HG02571 (cell line): ENCODE measurements at regions not wholly inside any gene's neighbourhood (a gene's known extent, or its start where the extent isn't known, plus 50 kb on each side); places are given as distances from the start of the nearest gene placed in this dataset.
"Not testable (repeated sequence)": the region's sequence is repeated elsewhere in the genome, so short reads cannot be mapped to it uniquely, and the experiment has no call there.

Source experiments
- ATAC-seq: cut with Tn5 transposase; IDR thresholded peaks from one replicate; pipeline ENCODE4 v1.9.1; 2021; ENCODE audit warnings: mild to moderate bottlenecking, moderate library complexity; ENCODE audit not compliant: unreplicated experiment

DNA sequence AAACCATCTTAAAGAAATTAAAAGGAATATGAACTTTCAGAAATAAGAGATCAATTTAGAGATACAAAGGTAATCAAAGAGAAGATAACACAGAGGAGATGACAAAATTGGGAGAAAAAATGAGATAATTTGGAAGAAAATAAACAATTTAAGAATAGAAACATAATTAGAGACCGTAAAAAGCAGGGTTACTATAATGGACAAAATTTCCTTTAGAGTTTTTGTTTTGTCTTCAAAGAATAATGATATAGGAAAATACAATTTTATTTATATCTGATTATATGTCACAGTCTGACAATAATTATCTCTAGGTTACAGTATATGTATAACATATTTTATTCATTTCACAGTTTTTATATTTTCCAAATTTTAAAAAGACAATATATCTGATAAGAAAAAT is 716.4 kb upstream of the ZNF804A start:
- ATAC-seq: no peak

DNA sequence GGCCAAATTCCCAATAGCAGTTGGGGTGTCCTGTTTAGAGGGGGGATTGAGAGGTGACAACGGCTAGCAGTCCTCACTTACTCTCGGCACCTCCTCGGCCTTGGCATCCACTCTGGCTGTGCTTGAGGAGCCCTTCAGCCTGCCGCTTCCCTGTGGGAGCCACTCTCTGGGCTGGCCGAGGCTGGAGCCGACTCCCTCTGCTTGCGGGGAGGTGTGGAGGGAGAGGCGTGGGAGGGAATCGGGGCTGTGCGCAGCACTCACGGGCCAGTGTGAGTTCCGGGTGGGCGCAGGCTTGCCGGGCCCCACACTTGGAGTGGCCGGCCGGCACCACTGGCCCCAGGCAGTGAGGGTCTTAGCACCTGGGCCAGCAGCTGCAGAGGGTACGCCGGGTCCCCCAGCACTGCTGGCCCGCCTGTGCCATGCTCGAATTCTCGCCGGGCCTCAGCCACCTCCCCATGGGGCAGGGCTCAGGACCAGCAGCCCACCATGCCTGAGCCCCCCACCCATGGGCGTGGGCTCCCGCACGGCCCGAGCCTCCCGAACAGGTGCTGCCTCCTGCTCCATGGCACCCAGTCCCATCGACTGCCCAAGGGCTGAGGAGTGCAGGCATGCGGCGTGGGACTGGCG is 705.9 kb upstream of the ZNF804A start:
- ATAC-seq: no peak

DNA sequence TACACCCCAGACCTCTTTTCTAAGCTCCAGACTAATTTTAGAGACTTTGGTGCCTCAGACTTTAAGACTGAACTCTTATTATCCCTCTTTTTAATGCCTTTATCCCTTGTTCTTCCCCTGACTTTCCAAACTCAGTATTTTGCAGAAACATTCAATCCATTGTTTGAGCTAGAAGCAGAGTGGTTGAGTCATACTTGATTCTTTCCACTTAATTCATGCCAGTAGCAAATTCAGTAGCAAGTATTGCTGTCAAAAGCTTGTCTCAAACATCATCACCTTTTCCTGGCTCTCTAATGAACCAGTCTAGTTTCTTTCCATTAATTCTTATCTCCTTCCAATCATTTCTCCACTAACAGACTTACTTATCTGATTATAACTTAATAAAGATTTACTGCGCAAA is 699.7 kb upstream of the ZNF804A start:
- ATAC-seq: no peak

GRCh38 chr2:183901931-183902330 is 696.4 kb upstream of the ZNF804A start:
- no peak for ATAC-seq

DNA sequence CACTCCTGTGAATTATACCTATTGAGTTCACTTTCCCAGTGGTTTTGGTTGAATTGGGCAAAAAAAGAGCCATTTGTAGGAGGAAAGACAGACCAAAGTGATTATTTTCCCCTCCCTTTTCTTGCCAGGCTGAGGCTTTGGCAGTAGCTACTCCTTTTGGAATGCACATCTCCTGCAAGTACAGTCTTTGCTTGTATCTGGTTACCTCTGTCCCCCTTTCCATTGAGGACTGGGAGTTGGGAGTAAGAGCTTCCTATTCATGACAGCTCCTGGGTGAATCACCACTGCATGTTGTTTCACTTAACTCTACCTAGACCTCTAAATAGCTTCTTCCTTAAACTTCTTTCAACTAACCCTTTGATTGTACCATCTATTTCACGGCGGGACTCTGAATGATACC is 695.3 kb upstream of the ZNF804A start:
- no peak for ATAC-seq

GRCh38 chr2:183916041-183916440 is 682.3 kb upstream of the ZNF804A start:
- ATAC-seq: not testable (repeated sequence)

DNA sequence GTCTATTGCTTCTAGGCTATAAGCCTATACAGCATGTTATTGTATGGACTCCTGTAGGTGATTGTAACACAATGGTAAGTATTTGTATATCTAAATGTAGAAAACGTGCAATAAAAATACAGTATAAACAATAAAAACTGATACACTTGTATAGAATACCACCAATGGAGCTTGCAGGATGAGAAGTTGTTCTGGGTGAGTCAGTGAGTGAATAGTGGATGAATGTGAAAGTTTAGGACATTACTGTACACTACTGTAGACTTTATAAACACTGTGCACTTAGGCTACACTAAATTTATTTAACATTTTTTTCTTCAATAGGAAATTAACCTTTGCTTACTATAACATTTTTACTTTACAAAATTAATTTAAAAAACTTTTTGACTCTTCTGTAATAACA is 679.2 kb upstream of the ZNF804A start:
- no peak for ATAC-seq

- no peak for ATAC-seq
These were observed 678.4 kb upstream of the ZNF804A start for GRCh38 chr2:183919926-183920325.

DNA sequence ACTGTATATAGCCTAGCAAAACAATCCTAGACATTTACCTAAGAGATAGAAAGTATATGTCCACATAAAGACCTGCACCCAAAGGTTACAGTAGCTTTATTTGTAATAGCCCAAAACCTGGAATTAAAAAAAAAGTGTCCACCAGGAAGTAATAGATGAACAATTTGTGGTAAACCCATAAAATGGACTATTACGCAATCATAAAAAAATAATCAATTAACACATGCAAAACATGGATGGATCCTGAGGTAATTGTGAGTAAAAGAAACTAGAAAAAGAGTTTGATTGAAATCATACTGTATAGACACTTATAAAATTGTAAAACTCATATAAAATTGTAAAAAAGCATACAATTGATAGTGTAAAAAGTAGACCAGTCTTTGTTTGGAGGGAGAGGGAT is 673.0 kb upstream of the ZNF804A start:
- ATAC-seq: no peak

GRCh38 chr2:183926433-183926832 is 671.9 kb upstream of the ZNF804A start:
- no peak for ATAC-seq

GRCh38 chr2:183927406-183928325 is 670.7 kb upstream of the ZNF804A start:
- no peak for ATAC-seq

GRCh38 chr2:183935005-183935404 is 663.3 kb upstream of the ZNF804A start:
- ATAC-seq: no peak

DNA sequence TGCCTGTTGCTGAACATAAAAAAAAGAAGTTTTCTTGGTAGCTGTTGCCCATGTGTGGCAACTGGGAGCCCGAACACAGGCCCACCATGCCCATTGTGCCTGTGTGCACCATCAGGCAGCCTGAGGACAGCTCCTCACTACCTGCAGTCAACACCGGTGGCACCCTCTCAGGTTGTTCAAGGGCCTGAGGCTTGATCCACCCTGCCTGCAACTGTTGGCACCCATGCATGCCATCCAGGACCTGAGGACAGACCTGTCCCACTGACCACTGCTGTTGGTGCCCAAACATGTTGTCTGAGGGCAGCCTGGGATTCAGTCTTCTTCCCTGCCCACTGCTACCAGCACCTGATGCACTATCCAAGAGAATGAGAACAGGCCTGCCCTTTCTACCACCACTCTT is 661.1 kb upstream of the ZNF804A start:
- ATAC-seq: no peak

- ATAC-seq: no peak
These were observed 652.1 kb upstream of the ZNF804A start for GRCh38 chr2:183946193-183946592.

- no peak for ATAC-seq
These were observed 649.5 kb upstream of the ZNF804A start for GRCh38 chr2:183948861-183949260.

- ATAC-seq: no peak
These were observed 647.7 kb upstream of the ZNF804A start for GRCh38 chr2:183950673-183951072.

DNA sequence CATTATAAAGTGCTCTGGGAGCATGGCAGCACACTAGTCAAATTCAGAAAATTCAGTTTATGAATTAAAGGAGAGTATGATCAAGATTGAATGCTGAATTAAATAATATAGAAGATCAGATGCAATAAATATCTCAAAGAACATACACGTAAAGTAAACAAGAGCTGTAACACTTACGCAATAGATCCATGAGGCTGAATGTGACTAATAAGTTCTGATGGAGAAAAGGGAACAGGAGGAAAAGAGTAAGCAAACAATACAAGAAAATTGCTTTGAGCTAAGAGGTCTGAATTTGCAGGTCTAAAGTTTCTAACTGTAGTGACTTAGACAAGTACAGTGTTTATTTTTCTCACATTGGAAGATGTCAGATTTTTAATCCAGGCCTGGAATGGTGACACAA is 646.7 kb upstream of the ZNF804A start:
- no peak for ATAC-seq

DNA sequence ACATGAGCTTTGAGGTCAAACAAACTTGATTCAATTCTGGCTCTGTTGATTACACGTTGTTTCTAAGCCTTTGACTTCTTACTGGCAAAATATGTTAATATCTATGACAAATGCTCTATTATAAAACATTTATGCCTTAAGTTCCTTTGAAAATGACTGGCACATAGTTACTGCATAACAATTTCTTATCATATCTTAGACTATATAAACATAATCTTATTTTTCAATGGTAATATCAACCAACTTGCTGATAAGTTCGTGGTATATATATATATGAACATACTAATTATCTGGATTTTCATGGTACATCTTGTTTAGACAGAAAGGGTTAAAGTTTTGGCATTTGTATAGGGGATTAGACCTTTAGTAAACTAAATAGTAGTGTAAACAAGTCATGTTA is 645.6 kb upstream of the ZNF804A start:
- ATAC-seq: no peak

DNA sequence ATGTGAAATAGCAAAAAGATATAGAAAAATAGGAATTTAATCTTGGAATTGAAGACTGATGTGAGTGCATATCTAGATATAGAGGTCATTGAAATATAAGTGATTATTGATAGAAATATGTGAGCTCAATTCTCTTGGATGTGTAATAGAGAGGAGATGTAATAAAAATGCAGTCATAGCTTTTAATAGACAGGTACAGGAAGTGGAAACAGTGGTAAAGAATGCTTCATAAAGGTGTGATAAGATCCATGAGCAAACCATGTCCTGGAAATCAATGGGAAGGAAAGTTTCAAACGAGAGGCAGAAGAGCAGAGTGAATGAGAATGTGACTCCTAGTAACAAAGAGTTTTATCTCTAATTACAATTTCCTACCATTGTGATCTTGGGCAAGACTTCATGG is 634.7 kb upstream of the ZNF804A start:
- no peak for ATAC-seq

- ATAC-seq: no peak
These were observed 633.8 kb upstream of the ZNF804A start for GRCh38 chr2:183964565-183964964.

GRCh38 chr2:183967756-183968155 is 630.6 kb upstream of the ZNF804A start:
- ATAC-seq: no peak

DNA sequence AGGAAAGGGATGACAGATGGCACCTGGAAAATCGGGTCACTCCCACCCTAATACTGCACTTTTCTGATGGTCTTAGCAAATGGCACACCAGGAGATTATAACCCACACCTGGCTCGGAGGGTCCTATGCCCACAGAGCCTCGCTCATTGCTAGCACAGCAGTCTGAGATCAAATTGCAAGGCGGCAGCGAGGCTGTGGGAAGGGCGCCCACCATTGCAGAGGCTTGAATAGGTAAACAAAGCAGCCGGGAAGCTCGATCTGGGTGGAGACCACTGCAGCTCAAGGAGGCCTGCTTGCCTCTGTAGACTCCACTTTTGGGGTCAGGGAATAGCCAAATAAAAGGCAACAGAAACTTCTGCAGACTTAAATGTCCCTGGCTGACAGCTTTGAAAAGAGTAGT is 622.7 kb upstream of the ZNF804A start:
- ATAC-seq: not testable (repeated sequence)
